ENCODE measurements at regions not wholly inside any gene's neighbourhood (a gene's known extent, or its start where the extent isn't known, plus 50 kb on each side); places are given as distances from the start of the nearest gene placed in this dataset.

- Histone ChIP-seq H3K27me3 (ENCODE audit: control insufficient read depth in 3 of 3, insufficient read depth in 3 of 3, low read length in 3 of 3) (peaks cover 0 to 16% (median 15%) of the 10 kb centered on the region in 3 donors), H3K9me3 (ENCODE audit: control insufficient read depth in 3 of 3, low read length in 3 of 3) (no peaks in the 10 kb centered on the region), H3K27ac (ENCODE audit: low read depth, low read length) (no peak overlapping the region), H3K36me3 (ENCODE audit: control insufficient read depth in 3 of 3, insufficient read depth in 3 of 3, low read length in 3 of 3) (no peaks in the 10 kb centered on the region), H3K4me3 (ENCODE audit: low read length in 3 of 3) (no peak overlapping the region), H3K4me1 (ENCODE audit: control insufficient read depth in 3 of 3, insufficient read depth in 3 of 3, low read length in 3 of 3) (no peaks in the 10 kb centered on the region), H3K9ac (ENCODE audit: low read depth in 1 of 3, low read length in 3 of 3) (no peak overlapping the region)
Observed at GRCh38 chr5:171681061-171681460, 104.6 kb upstream of the SMIM23 start.

- H3K9ac ChIP-seq (ENCODE audit: low read depth in 1 of 3, low read length in 3 of 3), result no peak overlapping the region
- no peaks in the 10 kb centered on the region for H3K9me3 ChIP-seq (ENCODE audit: control insufficient read depth in 3 of 3, low read length in 3 of 3)
- H3K4me1 ChIP-seq (ENCODE audit: control insufficient read depth in 3 of 3, insufficient read depth in 3 of 3, low read length in 3 of 3), result no peaks in the 10 kb centered on the region
- peaks cover 0 to 16% (median 15%) of the 10 kb centered on the region in 3 donors for H3K27me3 ChIP-seq (ENCODE audit: control insufficient read depth in 3 of 3, insufficient read depth in 3 of 3, low read length in 3 of 3)
- H3K36me3 ChIP-seq (ENCODE audit: control insufficient read depth in 3 of 3, insufficient read depth in 3 of 3, low read length in 3 of 3), result no peaks in the 10 kb centered on the region
- H3K4me3 ChIP-seq (ENCODE audit: low read length in 3 of 3), result no peak overlapping the region
- H3K27ac ChIP-seq (ENCODE audit: low read depth, low read length), result no peak overlapping the region
Observed at GRCh38 chr5:171681677-171682076, 103.9 kb upstream of the SMIM23 start.

GRCh38 chr5:171682801-171683200 lies 102.8 kb upstream of the SMIM23 start:
- Histone ChIP-seq H3K4me3 (ENCODE audit: low read length in 3 of 3) (no peak overlapping the region), H3K9ac (ENCODE audit: low read depth in 1 of 3, low read length in 3 of 3) (no peak overlapping the region), H3K27ac (ENCODE audit: low read depth, low read length) (no peak overlapping the region), H3K9me3 (ENCODE audit: control insufficient read depth in 3 of 3, low read length in 3 of 3) (no peaks in the 10 kb centered on the region), H3K27me3 (ENCODE audit: control insufficient read depth in 3 of 3, insufficient read depth in 3 of 3, low read length in 3 of 3) (peaks cover 0 to 18% (median 12%) of the 10 kb centered on the region in 3 donors), H3K36me3 (ENCODE audit: control insufficient read depth in 3 of 3, insufficient read depth in 3 of 3, low read length in 3 of 3) (no peaks in the 10 kb centered on the region), H3K4me1 (ENCODE audit: control insufficient read depth in 3 of 3, insufficient read depth in 3 of 3, low read length in 3 of 3) (no peaks in the 10 kb centered on the region)

GRCh38 chr5:171684169-171684568 lies 101.4 kb upstream of the SMIM23 start:
- Histone ChIP-seq H3K27ac (ENCODE audit: low read depth, low read length) (no peak overlapping the region), H3K4me1 (ENCODE audit: control insufficient read depth in 3 of 3, insufficient read depth in 3 of 3, low read length in 3 of 3) (no peaks in the 10 kb centered on the region)

GRCh38 chr5:171688696-171689495 lies 96.7 kb upstream of the SMIM23 start:
- H3K4me3 ChIP-seq (ENCODE audit: low read length in 3 of 3), result no peak overlapping the region
- no peaks in the 10 kb centered on the region for H3K9me3 ChIP-seq (ENCODE audit: control insufficient read depth in 3 of 3, low read length in 3 of 3)
- H3K4me1 ChIP-seq (ENCODE audit: control insufficient read depth in 3 of 3, insufficient read depth in 3 of 3, low read length in 3 of 3), result no peaks in the 10 kb centered on the region
- no peaks in the 10 kb centered on the region for H3K36me3 ChIP-seq (ENCODE audit: control insufficient read depth in 3 of 3, insufficient read depth in 3 of 3, low read length in 3 of 3)
- no peak overlapping the region for H3K27ac ChIP-seq (ENCODE audit: low read depth, low read length)
- H3K9ac ChIP-seq (ENCODE audit: low read depth in 1 of 3, low read length in 3 of 3), result no peak overlapping the region
- H3K27me3 ChIP-seq (ENCODE audit: control insufficient read depth in 3 of 3, insufficient read depth in 3 of 3, low read length in 3 of 3), result peaks cover 0 to 4% (median 0%) of the 10 kb centered on the region in 3 donors

More at GRCh38 chr5:171684169-171684568, 101.4 kb upstream of the SMIM23 start:
- H3K36me3 ChIP-seq (ENCODE audit: control insufficient read depth in 3 of 3, insufficient read depth in 3 of 3, low read length in 3 of 3), result no peaks in the 10 kb centered on the region
- H3K4me3 ChIP-seq (ENCODE audit: low read length in 3 of 3), result no peak overlapping the region
- H3K9me3 ChIP-seq (ENCODE audit: control insufficient read depth in 3 of 3, low read length in 3 of 3), result no peaks in the 10 kb centered on the region
- peaks cover 0 to 15% (median 12%) of the 10 kb centered on the region in 3 donors for H3K27me3 ChIP-seq (ENCODE audit: control insufficient read depth in 3 of 3, insufficient read depth in 3 of 3, low read length in 3 of 3)
- H3K9ac ChIP-seq (ENCODE audit: low read depth in 1 of 3, low read length in 3 of 3), result no peak overlapping the region

GRCh38 chr5:171689853-171690417 lies 95.7 kb upstream of the SMIM23 start:
- H3K4me3 ChIP-seq (ENCODE audit: low read length in 3 of 3), result no peak overlapping the region
- no peaks in the 10 kb centered on the region for H3K4me1 ChIP-seq (ENCODE audit: control insufficient read depth in 3 of 3, insufficient read depth in 3 of 3, low read length in 3 of 3)
- no peaks in the 10 kb centered on the region for H3K36me3 ChIP-seq (ENCODE audit: control insufficient read depth in 3 of 3, insufficient read depth in 3 of 3, low read length in 3 of 3)
- H3K27ac ChIP-seq (ENCODE audit: low read depth, low read length), result no peak overlapping the region
- no peaks in the 10 kb centered on the region for H3K9me3 ChIP-seq (ENCODE audit: control insufficient read depth in 3 of 3, low read length in 3 of 3)
- H3K9ac ChIP-seq (ENCODE audit: low read depth in 1 of 3, low read length in 3 of 3), result no peak overlapping the region
- peaks cover 0 to 4% (median 0%) of the 10 kb centered on the region in 3 donors for H3K27me3 ChIP-seq (ENCODE audit: control insufficient read depth in 3 of 3, insufficient read depth in 3 of 3, low read length in 3 of 3)

- H3K27me3 ChIP-seq (ENCODE audit: control insufficient read depth in 3 of 3, insufficient read depth in 3 of 3, low read length in 3 of 3), result peaks cover 0 to 3% (median 0%) of the 10 kb centered on the region in 3 donors
- no peaks in the 10 kb centered on the region for H3K9me3 ChIP-seq (ENCODE audit: control insufficient read depth in 3 of 3, low read length in 3 of 3)
- no peaks in the 10 kb centered on the region for H3K4me1 ChIP-seq (ENCODE audit: control insufficient read depth in 3 of 3, insufficient read depth in 3 of 3, low read length in 3 of 3)
- no peaks in the 10 kb centered on the region for H3K36me3 ChIP-seq (ENCODE audit: control insufficient read depth in 3 of 3, insufficient read depth in 3 of 3, low read length in 3 of 3)
- H3K27ac ChIP-seq (ENCODE audit: low read depth, low read length), result no peak overlapping the region
- H3K9ac ChIP-seq (ENCODE audit: low read depth in 1 of 3, low read length in 3 of 3), result no peak overlapping the region
- H3K4me3 ChIP-seq (ENCODE audit: low read length in 3 of 3), result no peak overlapping the region
Observed at GRCh38 chr5:171692107-171692506, 93.5 kb upstream of the SMIM23 start.

- no peak overlapping the region for H3K27ac ChIP-seq (ENCODE audit: low read depth, low read length)
- no peaks in the 10 kb centered on the region for H3K4me1 ChIP-seq (ENCODE audit: control insufficient read depth in 3 of 3, insufficient read depth in 3 of 3, low read length in 3 of 3)
- no peaks in the 10 kb centered on the region for H3K36me3 ChIP-seq (ENCODE audit: control insufficient read depth in 3 of 3, insufficient read depth in 3 of 3, low read length in 3 of 3)
- H3K9me3 ChIP-seq (ENCODE audit: control insufficient read depth in 3 of 3, low read length in 3 of 3), result no peaks in the 10 kb centered on the region
- H3K9ac ChIP-seq (ENCODE audit: low read depth in 1 of 3, low read length in 3 of 3), result no peak overlapping the region
- H3K4me3 ChIP-seq (ENCODE audit: low read length in 3 of 3), result no peak overlapping the region
- peaks cover 0 to 3% (median 0%) of the 10 kb centered on the region in 3 donors for H3K27me3 ChIP-seq (ENCODE audit: control insufficient read depth in 3 of 3, insufficient read depth in 3 of 3, low read length in 3 of 3)
Observed at GRCh38 chr5:171692936-171693335, 92.7 kb upstream of the SMIM23 start.

- Histone ChIP-seq H3K4me1 (ENCODE audit: control insufficient read depth in 3 of 3, insufficient read depth in 3 of 3, low read length in 3 of 3) (no peaks in the 10 kb centered on the region), H3K27ac (ENCODE audit: low read depth, low read length) (no peak overlapping the region), H3K36me3 (ENCODE audit: control insufficient read depth in 3 of 3, insufficient read depth in 3 of 3, low read length in 3 of 3) (no peaks in the 10 kb centered on the region)
Observed at GRCh38 chr5:171693412-171693811, 92.2 kb upstream of the SMIM23 start.

GRCh38 chr5:171695804-171696203 lies 89.8 kb upstream of the SMIM23 start:
- H3K4me3 ChIP-seq (ENCODE audit: low read length in 3 of 3), result no peak overlapping the region
- no peaks in the 10 kb centered on the region for H3K9me3 ChIP-seq (ENCODE audit: control insufficient read depth in 3 of 3, low read length in 3 of 3)
- no peak overlapping the region for H3K9ac ChIP-seq (ENCODE audit: low read depth in 1 of 3, low read length in 3 of 3)
- H3K36me3 ChIP-seq (ENCODE audit: control insufficient read depth in 3 of 3, insufficient read depth in 3 of 3, low read length in 3 of 3), result no peaks in the 10 kb centered on the region
- no peaks in the 10 kb centered on the region for H3K4me1 ChIP-seq (ENCODE audit: control insufficient read depth in 3 of 3, insufficient read depth in 3 of 3, low read length in 3 of 3)
- no peak overlapping the region for H3K27ac ChIP-seq (ENCODE audit: low read depth, low read length)
- peaks cover 0 to 3% (median 0%) of the 10 kb centered on the region in 3 donors for H3K27me3 ChIP-seq (ENCODE audit: control insufficient read depth in 3 of 3, insufficient read depth in 3 of 3, low read length in 3 of 3)

More at GRCh38 chr5:171693412-171693811, 92.2 kb upstream of the SMIM23 start:
- H3K4me3 ChIP-seq (ENCODE audit: low read length in 3 of 3), result no peak overlapping the region
- H3K9me3 ChIP-seq (ENCODE audit: control insufficient read depth in 3 of 3, low read length in 3 of 3), result no peaks in the 10 kb centered on the region
- no peak overlapping the region for H3K9ac ChIP-seq (ENCODE audit: low read depth in 1 of 3, low read length in 3 of 3)
- peaks cover 0 to 3% (median 0%) of the 10 kb centered on the region in 3 donors for H3K27me3 ChIP-seq (ENCODE audit: control insufficient read depth in 3 of 3, insufficient read depth in 3 of 3, low read length in 3 of 3)
